Nephron progenitor cell (in vitro differentiated cells): ENCODE measurements at regions not wholly inside any gene's neighbourhood (a gene's known extent, or its start where the extent isn't known, plus 50 kb on each side); places are given as distances from the start of the nearest gene placed in this dataset.

Source experiments
- DNase-seq: peaks from one replicate; pipeline ENCODE4 v3.0.0; 2021
- H3K27ac Mint-ChIP-seq: 2 replicates; pipeline ENCODE4 v1.8.0; 2021; ENCODE audit warnings: mild to moderate bottlenecking, moderate library complexity, mixed read lengths
- H3K27me3 Mint-ChIP-seq: 2 replicates; pipeline ENCODE4 v1.8.0; 2021; ENCODE audit warnings: mild to moderate bottlenecking, low read depth, mixed read lengths; ENCODE audit not compliant: poor library complexity
- H3K36me3 Mint-ChIP-seq: 2 replicates; pipeline ENCODE4 v1.8.0; 2021; ENCODE audit warnings: low read depth, mixed read lengths
- H3K4me1 Mint-ChIP-seq: 2 replicates; pipeline ENCODE4 v1.8.0; 2021; ENCODE audit warnings: mixed read lengths
- H3K4me3 Mint-ChIP-seq: 2 replicates; pipeline ENCODE4 v1.8.0; 2021; ENCODE audit warnings: mild to moderate bottlenecking, moderate library complexity, mixed read lengths
- H3K9me3 Mint-ChIP-seq: 2 replicates; pipeline ENCODE4 v1.8.0; 2021; ENCODE audit warnings: mild to moderate bottlenecking, moderate library complexity, mixed read lengths
- CTCF ChIP-seq: fragments of 200-600 bp; sonication (generic); IDR thresholded peaks from 2 replicates; pipeline ENCODE4 v1.5.0; 2021; ENCODE audit warnings: antibody characterized with exemption

DNA sequence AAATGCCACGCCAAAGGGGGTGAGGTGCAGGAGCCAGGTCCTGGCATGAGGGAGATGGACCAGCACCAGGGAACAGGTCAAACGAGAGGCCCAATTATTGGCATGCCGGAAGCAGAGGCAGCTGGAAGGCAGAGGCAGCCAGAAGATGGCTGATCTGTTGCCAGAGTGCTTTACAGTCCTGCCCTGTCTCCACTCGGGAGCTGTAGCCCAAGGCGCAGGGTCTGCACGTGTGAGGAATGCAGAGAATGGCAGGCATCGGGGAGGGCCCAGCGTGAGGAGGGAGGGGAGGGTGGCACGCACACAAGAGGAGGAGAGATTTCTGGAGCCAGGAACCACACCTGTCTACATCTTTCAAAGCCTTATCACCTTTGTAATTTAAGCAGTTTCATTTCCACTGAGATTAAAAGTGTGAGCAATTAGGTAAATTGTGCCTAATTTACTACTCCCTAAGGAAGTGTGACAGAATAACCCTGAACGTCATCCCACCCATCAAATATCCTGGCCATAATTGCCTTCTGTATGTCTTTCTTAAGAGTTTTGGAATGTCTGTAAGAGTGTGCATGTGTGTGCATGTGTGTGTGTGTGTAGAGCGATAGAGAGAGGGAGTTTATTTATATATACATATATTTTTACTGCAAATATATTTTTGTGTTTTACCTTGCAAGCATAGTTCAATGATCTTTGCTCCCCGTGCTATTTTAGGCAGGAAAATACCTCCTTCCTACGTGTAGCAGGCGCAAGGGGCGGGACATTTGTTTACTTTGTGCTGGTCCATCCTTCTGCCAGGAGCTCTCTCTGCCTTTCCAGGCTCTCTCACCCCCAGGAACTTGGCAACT is 125.5 kb upstream of the SERBP1 start:
- peaks cover 7% of the 10 kb centered on the region for H3K27me3 Mint-ChIP-seq
- no peak overlapping the region for H3K27ac Mint-ChIP-seq
- H3K4me1 Mint-ChIP-seq: peaks cover 12% of the 10 kb centered on the region
- H3K9me3 Mint-ChIP-seq: peaks cover 4% of the 10 kb centered on the region
- no peaks in the 10 kb centered on the region for H3K36me3 Mint-ChIP-seq
- no peak overlapping the region for H3K4me3 Mint-ChIP-seq
- no peak for DNase-seq
- no peak for TF ChIP-seq CTCF

DNA sequence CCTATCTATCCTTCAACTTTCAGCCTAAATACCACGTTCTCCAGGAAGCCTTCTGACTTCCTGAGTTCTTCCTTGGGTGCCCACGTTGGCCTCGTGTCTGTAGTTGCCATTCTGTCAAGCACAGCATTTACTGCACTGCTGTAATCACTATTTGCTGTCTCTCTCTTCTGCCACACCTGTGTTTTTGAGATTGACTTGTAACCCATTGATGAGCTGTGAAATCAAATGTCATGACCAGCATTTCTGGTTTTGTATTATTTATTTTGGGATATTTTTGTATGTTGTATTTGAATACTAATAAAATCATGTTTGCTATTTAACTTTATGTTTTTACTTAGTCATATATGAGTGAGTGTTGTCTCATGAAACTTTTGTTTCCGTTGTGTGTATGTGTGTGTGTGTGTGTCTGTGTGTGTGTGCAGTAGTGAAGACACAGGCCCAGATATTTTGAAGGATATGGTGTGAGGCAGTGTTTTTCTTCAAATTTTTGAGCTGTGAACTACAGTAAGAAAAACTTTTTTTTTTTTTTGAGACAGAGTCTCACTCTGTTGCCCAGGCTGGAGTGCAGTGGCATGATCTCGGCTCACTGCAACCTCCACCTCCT is 126.2 kb upstream of the SERBP1 start:
- H3K4me3 Mint-ChIP-seq: no peak overlapping the region
- peaks cover 4% of the 10 kb centered on the region for H3K9me3 Mint-ChIP-seq
- no peak for TF ChIP-seq CTCF
- H3K4me1 Mint-ChIP-seq: peaks cover 12% of the 10 kb centered on the region
- no peak for DNase-seq
- no peaks in the 10 kb centered on the region for H3K36me3 Mint-ChIP-seq
- H3K27ac Mint-ChIP-seq: no peak overlapping the region
- H3K27me3 Mint-ChIP-seq: peaks cover 7% of the 10 kb centered on the region

GRCh38 chr1:67557696-67558448 is 127.1 kb upstream of the GADD45A start:
- H3K9me3 Mint-ChIP-seq: no peaks in the 10 kb centered on the region
- no peak for TF ChIP-seq CTCF
- peaks cover 7% of the 10 kb centered on the region for H3K27me3 Mint-ChIP-seq
- H3K4me3 Mint-ChIP-seq: no peak overlapping the region
- H3K27ac Mint-ChIP-seq: peak overlapping the region; percentile 71
- no peaks in the 10 kb centered on the region for H3K36me3 Mint-ChIP-seq
- no peak for DNase-seq
- H3K4me1 Mint-ChIP-seq: peaks cover 16% of the 10 kb centered on the region

DNA sequence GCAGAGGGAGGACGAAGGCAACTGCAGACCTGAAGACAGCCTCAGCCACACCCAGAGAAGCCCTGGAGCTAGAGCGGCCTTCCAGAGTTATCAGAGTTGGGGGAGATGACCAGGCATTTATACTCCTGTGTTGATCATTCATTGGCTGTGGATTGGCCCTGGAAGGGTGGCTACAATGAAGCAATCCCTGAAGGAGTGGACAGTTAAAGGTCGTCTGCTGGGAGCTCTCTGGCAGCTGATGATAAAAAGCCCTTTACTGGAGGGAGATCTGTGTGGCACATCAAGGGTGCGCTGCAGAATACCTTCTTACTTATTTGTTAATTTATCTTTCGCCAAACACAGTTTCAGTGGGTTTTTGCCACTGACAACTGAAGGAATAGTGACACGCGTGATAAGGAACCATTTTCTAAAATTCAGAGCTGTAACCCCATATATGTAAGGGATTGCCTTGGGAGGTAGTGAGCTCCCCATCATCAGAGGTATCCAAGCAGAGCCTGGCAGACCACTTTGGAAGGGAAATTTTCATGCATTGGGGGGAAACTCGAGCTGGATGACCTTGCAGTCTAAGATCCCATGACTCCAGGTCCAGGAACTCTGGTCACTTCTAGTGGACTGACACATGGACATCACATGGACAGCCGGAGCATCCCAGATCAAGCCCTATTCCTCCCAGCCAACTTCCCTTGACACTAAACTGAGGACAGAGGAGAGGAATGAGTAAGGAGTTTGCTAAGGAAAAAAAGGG is 126.4 kb upstream of the GADD45A start:
- H3K36me3 Mint-ChIP-seq: no peaks in the 10 kb centered on the region
- no peak for DNase-seq
- TF ChIP-seq CTCF: no peak
- no peak overlapping the region for H3K4me3 Mint-ChIP-seq
- peaks cover 7% of the 10 kb centered on the region for H3K27me3 Mint-ChIP-seq
- peak overlapping the region; percentile 71 for H3K27ac Mint-ChIP-seq
- peaks cover 16% of the 10 kb centered on the region for H3K4me1 Mint-ChIP-seq
- no peaks in the 10 kb centered on the region for H3K9me3 Mint-ChIP-seq

DNA sequence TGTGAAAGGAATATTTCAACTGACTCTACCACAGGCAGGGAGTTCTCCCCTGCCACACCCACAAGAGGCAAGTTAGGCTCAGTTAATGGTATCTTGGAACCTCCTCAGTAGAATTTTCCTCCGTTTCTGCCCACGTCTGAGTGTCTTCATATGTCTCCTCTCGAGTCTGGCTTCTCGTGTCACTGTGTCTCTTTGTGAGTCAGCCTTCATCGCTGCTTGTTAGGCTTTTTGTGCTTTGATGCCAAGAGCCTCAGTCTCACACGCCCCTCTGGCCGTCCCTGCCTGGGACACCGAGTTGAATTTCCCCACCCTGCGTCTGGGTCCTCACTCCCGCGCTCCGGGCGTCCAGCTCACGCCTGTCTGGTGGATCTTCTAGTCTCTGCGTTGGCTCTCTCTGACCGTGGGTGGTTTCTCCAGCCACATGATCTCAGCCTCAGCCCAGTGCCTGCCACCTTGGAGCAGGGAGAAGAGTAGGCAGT is 125.7 kb upstream of the GADD45A start:
- no peak for TF ChIP-seq CTCF
- no peak overlapping the region for H3K4me3 Mint-ChIP-seq
- no peak for DNase-seq
- peaks cover 4% of the 10 kb centered on the region for H3K9me3 Mint-ChIP-seq
- H3K27ac Mint-ChIP-seq: no peak overlapping the region
- H3K4me1 Mint-ChIP-seq: peaks cover 16% of the 10 kb centered on the region
- H3K27me3 Mint-ChIP-seq: peaks cover 7% of the 10 kb centered on the region
- no peaks in the 10 kb centered on the region for H3K36me3 Mint-ChIP-seq
